WTC11 (cell line): ENCODE measurements at regions not wholly inside any gene's neighbourhood (a gene's known extent, or its start where the extent isn't known, plus 50 kb on each side); places are given as distances from the start of the nearest gene placed in this dataset.

ENCODE experiments used
- ATAC-seq: fragments of 200-7000 bp; cut with Tn5 transposase; 2 replicates; pipeline ENCODE4 v1.10.0; 2021; ENCODE audit warnings: mild to moderate bottlenecking, moderate library complexity
- CTCF ChIA-PET: fragments of 300-600 bp; sonication (Branson Sonifier 250); formaldehyde crosslinking; loops from one replicate; lab custom pipeline; 2021; ENCODE audit warnings: antibody characterized with exemption; lab: Charles Lee
- POLR2A ChIA-PET: fragments of 350-600 bp; sonication (Branson Sonifier 250); formaldehyde crosslinking; loops from one replicate; lab custom pipeline; 2021; ENCODE audit warnings: antibody characterized with exemption; lab: Charles Lee
- DNase-seq: peaks from one replicate; pipeline ENCODE4 v3.0.0; 2021; ENCODE audit warnings: low spot score
- H3K27ac Mint-ChIP-seq: 2 replicates; pipeline ENCODE4 v1.8.0; 2021; ENCODE audit warnings: mixed read lengths
- H3K27me3 Mint-ChIP-seq: 2 replicates; pipeline ENCODE4 v1.8.0; 2021; ENCODE audit warnings: low read depth, mild to moderate bottlenecking, moderate library complexity, mixed read lengths
- H3K36me3 Mint-ChIP-seq: 2 replicates; pipeline ENCODE4 v1.8.0; 2021; ENCODE audit warnings: mixed read lengths
- H3K4me1 Mint-ChIP-seq: 2 replicates; pipeline ENCODE4 v1.8.0; 2022; ENCODE audit warnings: mixed read lengths
- H3K4me3 Mint-ChIP-seq: 2 replicates; pipeline ENCODE4 v1.8.0; 2021; ENCODE audit warnings: mild to moderate bottlenecking, moderate library complexity, mixed read lengths
- H3K9me3 Mint-ChIP-seq: 2 replicates; pipeline ENCODE4 v1.8.0; 2021; ENCODE audit warnings: mixed read lengths
- CREB1 ChIP-seq: sonication (generic); formaldehyde crosslinking; IDR thresholded peaks from 2 replicates; pipeline ENCODE4 v1.8.0; 2023; ENCODE audit warnings: mild to moderate bottlenecking, missing genetic modification reagents
- ELF4 ChIP-seq: sonication (generic); formaldehyde crosslinking; IDR thresholded peaks from 2 replicates; pipeline ENCODE4 v1.8.1; 2022; ENCODE audit warnings: low read depth, mild to moderate bottlenecking, moderate library complexity, missing genetic modification reagents
- EMX1 ChIP-seq: fragments of 250-450 bp; sonication (Bioruptor Pico); IDR thresholded peaks from 2 replicates; pipeline ENCODE4 v1.8.0; 2021; ENCODE audit warnings: mild to moderate bottlenecking
- ETV6 ChIP-seq: sonication (generic); formaldehyde crosslinking; IDR thresholded peaks from 2 replicates; pipeline ENCODE4 v1.8.1; 2022; ENCODE audit warnings: mild to moderate bottlenecking, missing genetic modification reagents
- FOXK1 ChIP-seq: sonication (generic); formaldehyde crosslinking; IDR thresholded peaks from 2 replicates; pipeline ENCODE4 v1.8.0; 2022; ENCODE audit warnings: mild to moderate bottlenecking, moderate library complexity, missing genetic modification reagents
- JAZF1 ChIP-seq: fragments of 250-450 bp; sonication (Bioruptor Pico); IDR thresholded peaks from 2 replicates; pipeline ENCODE4 v1.9.0; 2021; ENCODE audit warnings: moderate library complexity, mild to moderate bottlenecking, inconsistent platforms
- MXD4 ChIP-seq: fragments of 250-450 bp; sonication (Bioruptor Pico); IDR thresholded peaks from 2 replicates; pipeline ENCODE4 v1.8.0; 2021; ENCODE audit warnings: mild to moderate bottlenecking, moderate library complexity, borderline replicate concordance
- PRRX2 ChIP-seq: fragments of 250-450 bp; sonication (Bioruptor Pico); IDR thresholded peaks from 2 replicates; pipeline ENCODE4 v1.8.0; 2021; ENCODE audit warnings: mild to moderate bottlenecking
- SMAD4 ChIP-seq: sonication (generic); formaldehyde crosslinking; IDR thresholded peaks from 2 replicates; pipeline ENCODE4 v1.8.0; 2022; ENCODE audit warnings: mild to moderate bottlenecking, missing genetic modification reagents
- SOX15 ChIP-seq: fragments of 250-450 bp; sonication (Bioruptor Pico); IDR thresholded peaks from 2 replicates; pipeline ENCODE4 v1.9.0; 2021; ENCODE audit warnings: mild to moderate bottlenecking
- TP53 ChIP-seq: sonication (generic); formaldehyde crosslinking; IDR thresholded peaks from 2 replicates; pipeline ENCODE4 v1.8.1; 2023; ENCODE audit warnings: mild to moderate bottlenecking, missing genetic modification reagents
- ZNF416 ChIP-seq: fragments of 250-450 bp; sonication (Bioruptor Pico); IDR thresholded peaks from 2 replicates; pipeline ENCODE4 v1.9.0; 2021; ENCODE audit warnings: mild to moderate bottlenecking, inconsistent platforms
- TF ChIP-seq, protein P1 (sequence below): sonication (generic); formaldehyde crosslinking; IDR thresholded peaks from 2 replicates; pipeline ENCODE4 v1.8.0; 2022; ENCODE audit warnings: missing genetic modification reagents
- TF ChIP-seq, protein P2 (sequence below): sonication (generic); formaldehyde crosslinking; IDR thresholded peaks from 2 replicates; pipeline ENCODE4 v1.8.1; 2023; ENCODE audit warnings: mild to moderate bottlenecking, missing genetic modification reagents
- TF ChIP-seq, protein P3 (sequence below): sonication (generic); formaldehyde crosslinking; IDR thresholded peaks from 2 replicates; pipeline ENCODE4 v1.8.0; 2022; ENCODE audit warnings: mild to moderate bottlenecking, missing genetic modification reagents
- TF ChIP-seq, protein P4 (sequence below): sonication (generic); formaldehyde crosslinking; IDR thresholded peaks from 2 replicates; pipeline ENCODE4 v1.8.1; 2022; ENCODE audit warnings: low read depth, missing genetic modification reagents, borderline replicate concordance
- TF ChIP-seq, protein P5 (sequence below): sonication (generic); formaldehyde crosslinking; IDR thresholded peaks from 2 replicates; pipeline ENCODE4 v1.8.1; 2022; ENCODE audit warnings: mild to moderate bottlenecking, missing genetic modification reagents, moderate library complexity, borderline replicate concordance
- TF ChIP-seq, protein P6 (sequence below): sonication (generic); formaldehyde crosslinking; conservative IDR thresholded peaks from 2 replicates; pipeline ENCODE4 v1.8.1; 2023; ENCODE audit warnings: mild to moderate bottlenecking, low read depth, missing genetic modification reagents, moderate library complexity
- TF ChIP-seq, protein P7 (sequence below): sonication (generic); formaldehyde crosslinking; IDR thresholded peaks from 2 replicates; pipeline ENCODE4 v1.8.0; 2022; ENCODE audit warnings: mild to moderate bottlenecking, missing genetic modification reagents
- TF ChIP-seq, protein P8 (sequence below): fragments of 250-450 bp; sonication (Bioruptor Pico); IDR thresholded peaks from 2 replicates; pipeline ENCODE4 v1.9.0; 2021; ENCODE audit warnings: mild to moderate bottlenecking, borderline replicate concordance

DNA sequence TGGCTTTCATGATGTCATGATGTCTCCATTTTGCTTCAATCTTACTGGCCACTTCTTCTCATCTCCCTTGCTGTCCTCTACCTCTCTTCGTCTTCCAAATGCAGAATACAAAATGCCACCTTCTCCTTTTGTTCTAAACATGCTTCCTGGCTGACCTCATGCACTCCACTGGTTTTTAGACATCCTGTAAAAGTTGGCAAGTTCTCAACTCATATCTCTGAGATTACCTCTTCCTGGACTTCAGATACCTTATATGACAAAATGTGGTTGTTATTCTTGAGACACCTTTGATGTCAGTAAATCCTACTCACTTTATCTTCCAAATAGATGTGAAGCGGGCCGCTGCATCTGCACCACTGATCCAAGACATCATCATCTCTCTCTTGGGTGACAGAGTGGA is 212.7 kb upstream of the FOXA2 start:
- no peaks in the 10 kb centered on the region for H3K27me3 Mint-ChIP-seq
- POLR2A ChIA-PET = no interaction called here

DNA sequence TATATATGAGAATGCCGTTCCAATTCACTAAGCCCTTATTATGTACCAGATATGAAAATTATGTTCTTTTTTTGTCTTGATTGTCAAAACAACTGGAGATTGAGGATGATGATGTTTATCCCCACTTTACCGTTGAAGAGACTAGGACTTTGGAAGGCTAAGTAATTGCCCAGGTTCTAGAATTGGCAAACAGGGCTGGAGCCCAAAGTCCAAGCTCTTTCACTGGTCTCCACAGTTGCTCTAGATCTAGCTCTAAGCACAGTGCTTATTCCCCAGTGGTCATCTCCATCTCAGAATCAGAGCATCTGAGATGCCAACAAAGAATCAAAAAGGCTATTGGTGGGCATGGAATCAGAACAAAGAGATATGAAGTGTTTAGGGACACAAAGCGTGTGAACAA is 215.3 kb upstream of the FOXA2 start:
- no peak overlapping the region for H3K27ac Mint-ChIP-seq
- no peak for TF ChIP-seq TP53 (CRISPR knock-in tag)
- TF ChIP-seq, protein P1, sequence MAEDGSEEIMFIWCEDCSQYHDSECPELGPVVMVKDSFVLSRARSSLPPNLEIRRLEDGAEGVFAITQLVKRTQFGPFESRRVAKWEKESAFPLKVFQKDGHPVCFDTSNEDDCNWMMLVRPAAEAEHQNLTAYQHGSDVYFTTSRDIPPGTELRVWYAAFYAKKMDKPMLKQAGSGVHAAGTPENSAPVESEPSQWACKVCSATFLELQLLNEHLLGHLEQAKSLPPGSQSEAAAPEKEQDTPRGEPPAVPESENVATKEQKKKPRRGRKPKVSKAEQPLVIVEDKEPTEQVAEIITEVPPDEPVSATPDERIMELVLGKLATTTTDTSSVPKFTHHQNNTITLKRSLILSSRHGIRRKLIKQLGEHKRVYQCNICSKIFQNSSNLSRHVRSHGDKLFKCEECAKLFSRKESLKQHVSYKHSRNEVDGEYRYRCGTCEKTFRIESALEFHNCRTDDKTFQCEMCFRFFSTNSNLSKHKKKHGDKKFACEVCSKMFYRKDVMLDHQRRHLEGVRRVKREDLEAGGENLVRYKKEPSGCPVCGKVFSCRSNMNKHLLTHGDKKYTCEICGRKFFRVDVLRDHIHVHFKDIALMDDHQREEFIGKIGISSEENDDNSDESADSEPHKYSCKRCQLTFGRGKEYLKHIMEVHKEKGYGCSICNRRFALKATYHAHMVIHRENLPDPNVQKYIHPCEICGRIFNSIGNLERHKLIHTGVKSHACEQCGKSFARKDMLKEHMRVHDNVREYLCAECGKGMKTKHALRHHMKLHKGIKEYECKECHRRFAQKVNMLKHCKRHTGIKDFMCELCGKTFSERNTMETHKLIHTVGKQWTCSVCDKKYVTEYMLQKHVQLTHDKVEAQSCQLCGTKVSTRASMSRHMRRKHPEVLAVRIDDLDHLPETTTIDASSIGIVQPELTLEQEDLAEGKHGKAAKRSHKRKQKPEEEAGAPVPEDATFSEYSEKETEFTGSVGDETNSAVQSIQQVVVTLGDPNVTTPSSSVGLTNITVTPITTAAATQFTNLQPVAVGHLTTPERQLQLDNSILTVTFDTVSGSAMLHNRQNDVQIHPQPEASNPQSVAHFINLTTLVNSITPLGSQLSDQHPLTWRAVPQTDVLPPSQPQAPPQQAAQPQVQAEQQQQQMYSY = no peak
- TF ChIP-seq ELF4 (CRISPR knock-in tag) = no peak
- TF ChIP-seq, protein P2, sequence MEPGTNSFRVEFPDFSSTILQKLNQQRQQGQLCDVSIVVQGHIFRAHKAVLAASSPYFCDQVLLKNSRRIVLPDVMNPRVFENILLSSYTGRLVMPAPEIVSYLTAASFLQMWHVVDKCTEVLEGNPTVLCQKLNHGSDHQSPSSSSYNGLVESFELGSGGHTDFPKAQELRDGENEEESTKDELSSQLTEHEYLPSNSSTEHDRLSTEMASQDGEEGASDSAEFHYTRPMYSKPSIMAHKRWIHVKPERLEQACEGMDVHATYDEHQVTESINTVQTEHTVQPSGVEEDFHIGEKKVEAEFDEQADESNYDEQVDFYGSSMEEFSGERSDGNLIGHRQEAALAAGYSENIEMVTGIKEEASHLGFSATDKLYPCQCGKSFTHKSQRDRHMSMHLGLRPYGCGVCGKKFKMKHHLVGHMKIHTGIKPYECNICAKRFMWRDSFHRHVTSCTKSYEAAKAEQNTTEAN (CRISPR knock-in tag) = no peak
- TF ChIP-seq, protein P3, sequence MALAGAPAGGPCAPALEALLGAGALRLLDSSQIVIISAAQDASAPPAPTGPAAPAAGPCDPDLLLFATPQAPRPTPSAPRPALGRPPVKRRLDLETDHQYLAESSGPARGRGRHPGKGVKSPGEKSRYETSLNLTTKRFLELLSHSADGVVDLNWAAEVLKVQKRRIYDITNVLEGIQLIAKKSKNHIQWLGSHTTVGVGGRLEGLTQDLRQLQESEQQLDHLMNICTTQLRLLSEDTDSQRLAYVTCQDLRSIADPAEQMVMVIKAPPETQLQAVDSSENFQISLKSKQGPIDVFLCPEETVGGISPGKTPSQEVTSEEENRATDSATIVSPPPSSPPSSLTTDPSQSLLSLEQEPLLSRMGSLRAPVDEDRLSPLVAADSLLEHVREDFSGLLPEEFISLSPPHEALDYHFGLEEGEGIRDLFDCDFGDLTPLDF (CRISPR knock-in tag) = no peak
- TF ChIP-seq MXD4 (CRISPR knock-in tag) = no peak
- TF ChIP-seq EMX1 (CRISPR knock-in tag) = no peak

More for the DNA sequence above, 212.7 kb upstream of the FOXA2 start:
- TF ChIP-seq, protein P4, sequence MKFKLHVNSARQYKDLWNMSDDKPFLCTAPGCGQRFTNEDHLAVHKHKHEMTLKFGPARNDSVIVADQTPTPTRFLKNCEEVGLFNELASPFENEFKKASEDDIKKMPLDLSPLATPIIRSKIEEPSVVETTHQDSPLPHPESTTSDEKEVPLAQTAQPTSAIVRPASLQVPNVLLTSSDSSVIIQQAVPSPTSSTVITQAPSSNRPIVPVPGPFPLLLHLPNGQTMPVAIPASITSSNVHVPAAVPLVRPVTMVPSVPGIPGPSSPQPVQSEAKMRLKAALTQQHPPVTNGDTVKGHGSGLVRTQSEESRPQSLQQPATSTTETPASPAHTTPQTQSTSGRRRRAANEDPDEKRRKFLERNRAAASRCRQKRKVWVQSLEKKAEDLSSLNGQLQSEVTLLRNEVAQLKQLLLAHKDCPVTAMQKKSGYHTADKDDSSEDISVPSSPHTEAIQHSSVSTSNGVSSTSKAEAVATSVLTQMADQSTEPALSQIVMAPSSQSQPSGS (CRISPR knock-in tag) = no peak
- TF ChIP-seq ZNF416 (CRISPR knock-in tag) = no peak
- TF ChIP-seq FOXK1 (CRISPR knock-in tag) = no peak
- TF ChIP-seq, protein P5, sequence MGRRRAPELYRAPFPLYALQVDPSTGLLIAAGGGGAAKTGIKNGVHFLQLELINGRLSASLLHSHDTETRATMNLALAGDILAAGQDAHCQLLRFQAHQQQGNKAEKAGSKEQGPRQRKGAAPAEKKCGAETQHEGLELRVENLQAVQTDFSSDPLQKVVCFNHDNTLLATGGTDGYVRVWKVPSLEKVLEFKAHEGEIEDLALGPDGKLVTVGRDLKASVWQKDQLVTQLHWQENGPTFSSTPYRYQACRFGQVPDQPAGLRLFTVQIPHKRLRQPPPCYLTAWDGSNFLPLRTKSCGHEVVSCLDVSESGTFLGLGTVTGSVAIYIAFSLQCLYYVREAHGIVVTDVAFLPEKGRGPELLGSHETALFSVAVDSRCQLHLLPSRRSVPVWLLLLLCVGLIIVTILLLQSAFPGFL (CRISPR knock-in tag) = no peak
- TF ChIP-seq, protein P6, sequence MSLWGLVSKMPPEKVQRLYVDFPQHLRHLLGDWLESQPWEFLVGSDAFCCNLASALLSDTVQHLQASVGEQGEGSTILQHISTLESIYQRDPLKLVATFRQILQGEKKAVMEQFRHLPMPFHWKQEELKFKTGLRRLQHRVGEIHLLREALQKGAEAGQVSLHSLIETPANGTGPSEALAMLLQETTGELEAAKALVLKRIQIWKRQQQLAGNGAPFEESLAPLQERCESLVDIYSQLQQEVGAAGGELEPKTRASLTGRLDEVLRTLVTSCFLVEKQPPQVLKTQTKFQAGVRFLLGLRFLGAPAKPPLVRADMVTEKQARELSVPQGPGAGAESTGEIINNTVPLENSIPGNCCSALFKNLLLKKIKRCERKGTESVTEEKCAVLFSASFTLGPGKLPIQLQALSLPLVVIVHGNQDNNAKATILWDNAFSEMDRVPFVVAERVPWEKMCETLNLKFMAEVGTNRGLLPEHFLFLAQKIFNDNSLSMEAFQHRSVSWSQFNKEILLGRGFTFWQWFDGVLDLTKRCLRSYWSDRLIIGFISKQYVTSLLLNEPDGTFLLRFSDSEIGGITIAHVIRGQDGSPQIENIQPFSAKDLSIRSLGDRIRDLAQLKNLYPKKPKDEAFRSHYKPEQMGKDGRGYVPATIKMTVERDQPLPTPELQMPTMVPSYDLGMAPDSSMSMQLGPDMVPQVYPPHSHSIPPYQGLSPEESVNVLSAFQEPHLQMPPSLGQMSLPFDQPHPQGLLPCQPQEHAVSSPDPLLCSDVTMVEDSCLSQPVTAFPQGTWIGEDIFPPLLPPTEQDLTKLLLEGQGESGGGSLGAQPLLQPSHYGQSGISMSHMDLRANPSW (CRISPR knock-in tag) = no peak
- TF ChIP-seq, protein P7, sequence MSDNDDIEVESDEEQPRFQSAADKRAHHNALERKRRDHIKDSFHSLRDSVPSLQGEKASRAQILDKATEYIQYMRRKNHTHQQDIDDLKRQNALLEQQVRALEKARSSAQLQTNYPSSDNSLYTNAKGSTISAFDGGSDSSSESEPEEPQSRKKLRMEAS (CRISPR knock-in tag) = no peak
- TF ChIP-seq CREB1 = no peak
- no peak for TF ChIP-seq PRRX2 (CRISPR knock-in tag)
- no peak for TF ChIP-seq JAZF1 (CRISPR knock-in tag)
- no peak for TF ChIP-seq ETV6
- no peak for TF ChIP-seq SMAD4 (CRISPR knock-in tag)
- no peak for TF ChIP-seq SOX15 (CRISPR knock-in tag)
- TF ChIP-seq, protein P8, sequence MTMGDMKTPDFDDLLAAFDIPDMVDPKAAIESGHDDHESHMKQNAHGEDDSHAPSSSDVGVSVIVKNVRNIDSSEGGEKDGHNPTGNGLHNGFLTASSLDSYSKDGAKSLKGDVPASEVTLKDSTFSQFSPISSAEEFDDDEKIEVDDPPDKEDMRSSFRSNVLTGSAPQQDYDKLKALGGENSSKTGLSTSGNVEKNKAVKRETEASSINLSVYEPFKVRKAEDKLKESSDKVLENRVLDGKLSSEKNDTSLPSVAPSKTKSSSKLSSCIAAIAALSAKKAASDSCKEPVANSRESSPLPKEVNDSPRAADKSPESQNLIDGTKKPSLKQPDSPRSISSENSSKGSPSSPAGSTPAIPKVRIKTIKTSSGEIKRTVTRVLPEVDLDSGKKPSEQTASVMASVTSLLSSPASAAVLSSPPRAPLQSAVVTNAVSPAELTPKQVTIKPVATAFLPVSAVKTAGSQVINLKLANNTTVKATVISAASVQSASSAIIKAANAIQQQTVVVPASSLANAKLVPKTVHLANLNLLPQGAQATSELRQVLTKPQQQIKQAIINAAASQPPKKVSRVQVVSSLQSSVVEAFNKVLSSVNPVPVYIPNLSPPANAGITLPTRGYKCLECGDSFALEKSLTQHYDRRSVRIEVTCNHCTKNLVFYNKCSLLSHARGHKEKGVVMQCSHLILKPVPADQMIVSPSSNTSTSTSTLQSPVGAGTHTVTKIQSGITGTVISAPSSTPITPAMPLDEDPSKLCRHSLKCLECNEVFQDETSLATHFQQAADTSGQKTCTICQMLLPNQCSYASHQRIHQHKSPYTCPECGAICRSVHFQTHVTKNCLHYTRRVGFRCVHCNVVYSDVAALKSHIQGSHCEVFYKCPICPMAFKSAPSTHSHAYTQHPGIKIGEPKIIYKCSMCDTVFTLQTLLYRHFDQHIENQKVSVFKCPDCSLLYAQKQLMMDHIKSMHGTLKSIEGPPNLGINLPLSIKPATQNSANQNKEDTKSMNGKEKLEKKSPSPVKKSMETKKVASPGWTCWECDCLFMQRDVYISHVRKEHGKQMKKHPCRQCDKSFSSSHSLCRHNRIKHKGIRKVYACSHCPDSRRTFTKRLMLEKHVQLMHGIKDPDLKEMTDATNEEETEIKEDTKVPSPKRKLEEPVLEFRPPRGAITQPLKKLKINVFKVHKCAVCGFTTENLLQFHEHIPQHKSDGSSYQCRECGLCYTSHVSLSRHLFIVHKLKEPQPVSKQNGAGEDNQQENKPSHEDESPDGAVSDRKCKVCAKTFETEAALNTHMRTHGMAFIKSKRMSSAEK (CRISPR knock-in tag) = no peak
- Mint-ChIP-seq H3K27ac (no peak overlapping the region), H3K4me3 (no peak overlapping the region), H3K4me1 (peaks cover 26% of the 10 kb centered on the region), H3K9me3 (peaks cover 7% of the 10 kb centered on the region; the same call in 1 of the 2 replicates), H3K36me3 (no peaks in the 10 kb centered on the region)
- ATAC-seq (no peak), DNase-seq (no peak)
- CTCF ChIA-PET = no interaction called here

More for the DNA sequence above, 215.3 kb upstream of the FOXA2 start:
- Mint-ChIP-seq H3K36me3 (no peaks in the 10 kb centered on the region), H3K4me1 (peaks cover 32% of the 10 kb centered on the region), H3K4me3 (no peak overlapping the region), H3K27me3 (no peaks in the 10 kb centered on the region), H3K9me3 (peaks cover 7% of the 10 kb centered on the region; the same call in 1 of the 2 replicates)
- DNase-seq (no peak), ATAC-seq (no peak)
- ChIA-PET CTCF (interaction anchor here (1.6 kb wide), 1 partner anchor 108 kb away, joined by 5 read pairs; no protein-coding TSS in a partner anchor), POLR2A (no interaction called here)
